Endodermal cell (in vitro differentiated cells): ENCODE measurements at regions not wholly inside any gene's neighbourhood (a gene's known extent, or its start where the extent isn't known, plus 50 kb on each side); places are given as distances from the start of the nearest gene placed in this dataset.

Experiments
- DNase-seq: peaks from one replicate; pipeline ENCODE4 v3.0.0-alpha.2; 2017
- H3K27ac ChIP-seq: 2 replicates; pipeline ENCODE4 v1.5.1; 2013; ENCODE audit warnings: mild to moderate bottlenecking, low read depth, low read length, moderate library complexity
- H3K27me3 ChIP-seq: 2 replicates; pipeline ENCODE4 v1.6.1; 2013; ENCODE audit warnings: mild to moderate bottlenecking, low read length, moderate library complexity; ENCODE audit not compliant: insufficient read depth, control insufficient read depth, poor library complexity, severe bottlenecking
- H3K36me3 ChIP-seq: 2 replicates; pipeline ENCODE4 v1.7.0; 2013; ENCODE audit warnings: mild to moderate bottlenecking, low read length, moderate library complexity; ENCODE audit not compliant: control insufficient read depth, insufficient read depth
- H3K4me1 ChIP-seq: one replicate; pipeline ENCODE4 v1.7.0; 2013; ENCODE audit warnings: low read length; ENCODE audit not compliant: control insufficient read depth, insufficient read depth
- H3K4me3 ChIP-seq: 2 replicates; pipeline ENCODE4 v1.5.1; 2013; ENCODE audit warnings: mild to moderate bottlenecking, low read length, moderate library complexity
- H3K9ac ChIP-seq: 2 replicates; pipeline ENCODE4 v1.6.1; 2013; ENCODE audit warnings: mild to moderate bottlenecking, low read length, moderate library complexity; ENCODE audit not compliant: poor library complexity, severe bottlenecking; ENCODE audit errors: extremely low read depth
- H3K9me3 ChIP-seq: 2 replicates; pipeline ENCODE4 v1.6.1; 2013; ENCODE audit warnings: mild to moderate bottlenecking, low read length, moderate library complexity; ENCODE audit not compliant: control insufficient read depth
- H3K27ac Mint-ChIP-seq: 2 replicates; pipeline ENCODE4 v1.8.0; 2020; ENCODE audit warnings: mixed read lengths
- H3K27me3 Mint-ChIP-seq: 2 replicates; pipeline ENCODE4 v1.8.0; 2021; ENCODE audit warnings: mild to moderate bottlenecking, mixed read lengths; ENCODE audit not compliant: insufficient read depth
- H3K36me3 Mint-ChIP-seq: 2 replicates; pipeline ENCODE4 v1.8.0; 2020; ENCODE audit warnings: low read depth, mixed read lengths
- H3K4me1 Mint-ChIP-seq: 2 replicates; pipeline ENCODE4 v1.8.0; 2020; ENCODE audit warnings: mixed read lengths
- H3K4me3 Mint-ChIP-seq: 2 replicates; pipeline ENCODE4 v1.8.0; 2020; ENCODE audit warnings: mild to moderate bottlenecking, moderate library complexity, mixed read lengths
- H3K9me3 Mint-ChIP-seq: 2 replicates; pipeline ENCODE4 v1.8.0; 2020; ENCODE audit warnings: mild to moderate bottlenecking, mixed read lengths
- WGBS, 2 experiments: methylation state at CpG; one replicate each; pipeline versions ENCODE4 v1.1.5 to v1.1.7; 2013; ENCODE audit warnings: missing lambda C conversion rate in 2 of 2, mixed read lengths in 1 of 2; ENCODE audit not compliant: insufficient coverage in 1 of 2, insufficient read length in 1 of 2; 5-methylcytosine and 5-hydroxymethylcytosine counted together
- TF ChIP-seq, protein P1 (sequence below): fragments of 200-600 bp; sonication (generic); conservative IDR thresholded peaks from 2 replicates; pipeline ENCODE4 v1.5.0; 2021; ENCODE audit warnings: antibody characterized with exemption, mild to moderate bottlenecking

DNA sequence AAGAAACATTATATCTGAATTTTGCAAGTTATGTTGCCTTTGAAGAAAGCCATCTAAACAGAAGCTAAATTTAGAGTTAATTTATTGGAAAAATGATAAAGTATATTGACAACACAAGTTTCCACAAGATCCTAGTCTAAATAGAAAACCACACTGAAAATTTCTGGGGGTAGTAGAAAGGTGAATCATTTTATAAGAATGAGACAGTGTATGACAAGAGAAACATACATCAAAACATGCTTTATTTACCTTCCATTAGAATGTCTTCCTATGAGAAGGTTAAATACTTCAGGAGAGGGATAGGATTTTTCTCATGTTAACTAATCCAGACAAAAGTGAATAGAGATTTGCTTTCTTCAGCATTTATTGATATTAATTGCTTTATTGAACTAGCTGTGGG, 1389.8 kb upstream of the ZEB2 start:
- no peak overlapping the region for H3K4me3 Mint-ChIP-seq

GRCh38 chr2:145909175-145909755, 1389.3 kb upstream of the ZEB2 start:
- TF ChIP-seq, protein P1, sequence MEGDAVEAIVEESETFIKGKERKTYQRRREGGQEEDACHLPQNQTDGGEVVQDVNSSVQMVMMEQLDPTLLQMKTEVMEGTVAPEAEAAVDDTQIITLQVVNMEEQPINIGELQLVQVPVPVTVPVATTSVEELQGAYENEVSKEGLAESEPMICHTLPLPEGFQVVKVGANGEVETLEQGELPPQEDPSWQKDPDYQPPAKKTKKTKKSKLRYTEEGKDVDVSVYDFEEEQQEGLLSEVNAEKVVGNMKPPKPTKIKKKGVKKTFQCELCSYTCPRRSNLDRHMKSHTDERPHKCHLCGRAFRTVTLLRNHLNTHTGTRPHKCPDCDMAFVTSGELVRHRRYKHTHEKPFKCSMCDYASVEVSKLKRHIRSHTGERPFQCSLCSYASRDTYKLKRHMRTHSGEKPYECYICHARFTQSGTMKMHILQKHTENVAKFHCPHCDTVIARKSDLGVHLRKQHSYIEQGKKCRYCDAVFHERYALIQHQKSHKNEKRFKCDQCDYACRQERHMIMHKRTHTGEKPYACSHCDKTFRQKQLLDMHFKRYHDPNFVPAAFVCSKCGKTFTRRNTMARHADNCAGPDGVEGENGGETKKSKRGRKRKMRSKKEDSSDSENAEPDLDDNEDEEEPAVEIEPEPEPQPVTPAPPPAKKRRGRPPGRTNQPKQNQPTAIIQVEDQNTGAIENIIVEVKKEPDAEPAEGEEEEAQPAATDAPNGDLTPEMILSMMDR: no peak
- Mint-ChIP-seq H3K36me3 (no peaks in the 10 kb centered on the region), H3K4me1 (peaks cover 3% of the 10 kb centered on the region), H3K27ac (no peak overlapping the region), H3K9me3 (no peaks in the 10 kb centered on the region), H3K27me3 (no peaks in the 10 kb centered on the region), H3K4me3 (no peak overlapping the region)
- no peak overlapping the region for H3K27ac ChIP-seq
- no peaks in the 10 kb centered on the region for H3K36me3 ChIP-seq
- H3K9ac ChIP-seq: no peak overlapping the region
- H3K27me3 ChIP-seq: no peaks in the 10 kb centered on the region
- H3K9me3 ChIP-seq: no peaks in the 10 kb centered on the region
- no peak for DNase-seq
- H3K4me1 ChIP-seq: no peaks in the 10 kb centered on the region
- 92 to 100% methylated on average over 4 to 5 of the region's 5 CpGs for WGBS, 2 experiments
- H3K4me3 ChIP-seq: no peak overlapping the region

More for the DNA sequence above, 1389.8 kb upstream of the ZEB2 start:
- DNase-seq: no peak
- Mint-ChIP-seq H3K9me3 (no peaks in the 10 kb centered on the region), H3K27me3 (no peaks in the 10 kb centered on the region), H3K4me1 (peaks cover 3% of the 10 kb centered on the region), H3K27ac (no peak overlapping the region), H3K36me3 (no peaks in the 10 kb centered on the region)
- H3K4me1 ChIP-seq: no peaks in the 10 kb centered on the region
- TF ChIP-seq, protein P1: no peak
- H3K9me3 ChIP-seq: no peaks in the 10 kb centered on the region
- no peak overlapping the region for H3K9ac ChIP-seq
- H3K36me3 ChIP-seq: no peaks in the 10 kb centered on the region
- no peaks in the 10 kb centered on the region for H3K27me3 ChIP-seq
- H3K27ac ChIP-seq: no peak overlapping the region
- no peak overlapping the region for H3K4me3 ChIP-seq

DNA sequence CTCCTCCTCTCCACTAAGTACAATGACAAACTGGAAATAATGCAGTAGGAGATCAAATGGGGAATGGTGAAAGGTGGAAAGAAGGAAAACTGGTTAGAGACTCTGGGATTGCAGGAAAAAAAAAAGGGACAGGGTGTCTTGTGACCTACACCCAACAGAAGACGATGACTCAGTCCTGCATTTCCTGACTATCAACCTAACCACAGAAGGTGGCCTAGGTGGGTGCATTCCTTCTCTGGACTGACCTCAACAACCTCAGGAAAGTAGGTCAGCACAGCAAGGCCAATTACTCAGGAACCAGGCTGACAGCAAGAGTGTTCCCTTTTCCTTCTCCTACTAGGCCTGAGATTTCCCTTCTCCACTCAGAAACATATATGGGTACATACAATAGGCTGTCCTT, 1386.4 kb upstream of the ZEB2 start:
- Mint-ChIP-seq H3K27ac (peak overlapping the region; percentile 28), H3K4me3 (no peak overlapping the region), H3K9me3 (peaks cover 23% of the 10 kb centered on the region), H3K27me3 (peaks cover 1% of the 10 kb centered on the region), H3K4me1 (peaks cover 8% of the 10 kb centered on the region), H3K36me3 (peaks cover 4% of the 10 kb centered on the region)
- DNase-seq: peak; percentile 66
- no peak overlapping the region for H3K27ac ChIP-seq
- peaks cover 17% of the 10 kb centered on the region for H3K9me3 ChIP-seq
- no peaks in the 10 kb centered on the region for H3K27me3 ChIP-seq
- 94% methylated on average over 1 of the region's 1 CpG; no CpG with 5 or more reads in 1 of the 2 experiments for WGBS, 2 experiments
- H3K9ac ChIP-seq: no peak overlapping the region
- H3K4me3 ChIP-seq: no peak overlapping the region
- TF ChIP-seq, protein P1: no peak
- no peaks in the 10 kb centered on the region for H3K36me3 ChIP-seq
- no peaks in the 10 kb centered on the region for H3K4me1 ChIP-seq
